ENCODE measurements at regions not wholly inside any gene's neighbourhood (a gene's known extent, or its start where the extent isn't known, plus 50 kb on each side); places are given as distances from the start of the nearest gene placed in this dataset.

DNA sequence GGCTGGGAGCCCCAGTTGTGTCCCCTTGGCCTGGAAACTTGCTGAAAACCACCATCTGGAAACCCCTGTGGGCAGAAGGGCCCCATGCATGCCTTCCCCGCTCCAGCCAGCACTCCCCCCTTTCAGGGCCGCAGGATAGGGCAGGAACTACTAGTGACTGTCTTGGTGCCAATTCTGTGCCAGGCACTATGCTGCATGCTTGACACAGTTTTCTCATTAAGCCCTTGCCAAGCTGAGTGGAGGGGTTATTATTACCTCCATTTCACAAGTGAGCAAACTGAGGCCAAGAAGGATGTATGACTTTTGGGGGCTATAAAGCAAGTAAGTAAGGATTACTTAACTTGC, 73.6 kb upstream of the PJA1 start:
- TF ChIP-seq FOXP2 (optimal IDR thresholded peaks at IDR 0.05; ENCODE audit: borderline replicate concordance, extremely low read depth, extremely low read length, insufficient read depth) (no peak), TAF1 (IDR thresholded peaks at IDR 0.05; ENCODE audit: borderline replicate concordance, insufficient read depth, low read length) (no peak), REST (IDR thresholded peaks at IDR 0.05; ENCODE audit: insufficient read depth in 1 of 2, low read depth in 2 of 2, low read length in 2 of 2) (no peak), SIN3A (IDR thresholded peaks at IDR 0.05; ENCODE audit: borderline replicate concordance, insufficient read depth, low read length) (no peak)

DNA sequence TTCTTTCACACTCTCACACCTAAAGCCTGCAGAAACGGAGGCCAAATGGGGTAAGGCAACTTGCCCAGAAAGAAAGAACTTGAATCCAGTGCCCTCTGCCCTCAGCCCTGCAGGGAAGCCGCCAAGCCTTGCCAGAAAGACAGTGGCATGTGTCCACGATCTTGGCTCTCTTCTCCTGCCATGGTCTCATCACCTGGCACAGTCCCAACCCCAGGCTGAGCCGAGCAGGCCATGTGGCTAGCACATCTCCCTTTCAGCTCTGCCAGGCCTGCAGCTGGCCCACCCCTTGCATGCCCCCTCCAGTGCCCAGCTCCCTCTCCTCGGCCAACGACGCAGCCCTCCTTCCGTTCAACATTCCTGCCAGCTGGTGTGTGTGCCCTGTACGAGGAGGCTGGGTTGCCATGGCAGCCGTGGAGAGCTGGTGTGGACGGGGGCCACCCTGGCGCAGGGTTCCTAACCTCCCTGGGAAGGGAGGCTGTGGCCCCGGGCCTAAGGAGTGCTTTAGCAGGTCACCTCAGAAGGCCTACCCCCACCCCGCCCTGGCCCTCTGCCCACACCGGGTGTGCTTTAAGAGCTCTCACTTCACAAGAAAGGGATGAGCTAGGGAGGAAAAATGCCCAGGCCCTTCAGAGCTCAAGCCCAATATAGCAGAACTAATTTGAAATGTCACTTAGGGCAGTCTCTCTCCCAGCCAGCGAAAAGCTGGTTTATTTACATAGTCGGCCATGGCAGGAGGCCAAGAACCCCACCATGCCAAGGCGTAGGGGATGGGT, 73.0 kb upstream of the PJA1 start:
- TF ChIP-seq POLR2AphosphoS5 (IDR thresholded peaks at IDR 0.05; ENCODE audit: low read depth, low read length) (no peak), REST (IDR thresholded peaks at IDR 0.05; ENCODE audit: insufficient read depth in 1 of 2, low read depth in 2 of 2, low read length in 2 of 2) (no peak), FOXP2 (optimal IDR thresholded peaks at IDR 0.05; ENCODE audit: borderline replicate concordance, extremely low read depth, extremely low read length, insufficient read depth) (no peak), TAF1 (IDR thresholded peaks at IDR 0.05; ENCODE audit: borderline replicate concordance, insufficient read depth, low read length) (no peak), SIN3A (IDR thresholded peaks at IDR 0.05; ENCODE audit: borderline replicate concordance, insufficient read depth, low read length) (no peak)

DNA sequence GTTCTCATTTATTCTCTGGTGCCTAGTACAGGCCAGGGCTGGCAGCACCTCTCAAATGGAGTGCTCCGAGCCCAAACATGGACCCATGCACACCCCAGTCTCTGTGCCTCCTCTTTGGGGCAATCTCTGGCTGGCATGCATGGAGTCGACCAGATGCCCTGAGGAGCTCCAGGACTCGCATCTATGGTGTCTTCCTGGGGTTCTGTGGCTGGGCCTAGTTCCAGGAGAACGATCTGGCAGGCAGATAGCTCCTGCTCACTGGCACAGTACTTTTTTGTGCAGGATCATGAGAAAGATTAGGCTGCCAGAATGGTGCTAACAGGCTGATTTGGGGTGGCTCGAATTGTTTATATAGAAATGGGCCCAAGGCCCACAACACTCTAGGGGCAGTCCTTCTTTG, 72.0 kb upstream of the PJA1 start:
- TF ChIP-seq REST (IDR thresholded peaks at IDR 0.05; ENCODE audit: insufficient read depth in 1 of 2, low read depth in 2 of 2, low read length in 2 of 2): no peak
- TF ChIP-seq TAF1 (IDR thresholded peaks at IDR 0.05; ENCODE audit: borderline replicate concordance, insufficient read depth, low read length): no peak
- TF ChIP-seq FOXP2 (optimal IDR thresholded peaks at IDR 0.05; ENCODE audit: borderline replicate concordance, extremely low read depth, extremely low read length, insufficient read depth): no peak
- no peak for TF ChIP-seq POLR2AphosphoS5 (IDR thresholded peaks at IDR 0.05; ENCODE audit: low read depth, low read length)
- no peak for TF ChIP-seq SIN3A (IDR thresholded peaks at IDR 0.05; ENCODE audit: borderline replicate concordance, insufficient read depth, low read length)

- no peak for TF ChIP-seq SIN3A (IDR thresholded peaks at IDR 0.05; ENCODE audit: borderline replicate concordance, insufficient read depth, low read length)
- TF ChIP-seq POLR2AphosphoS5 (IDR thresholded peaks at IDR 0.05; ENCODE audit: low read depth, low read length): no peak
- TF ChIP-seq TAF1 (IDR thresholded peaks at IDR 0.05; ENCODE audit: borderline replicate concordance, insufficient read depth, low read length): no peak
- TF ChIP-seq FOXP2 (optimal IDR thresholded peaks at IDR 0.05; ENCODE audit: borderline replicate concordance, extremely low read depth, extremely low read length, insufficient read depth): no peak
- TF ChIP-seq REST (IDR thresholded peaks at IDR 0.05; ENCODE audit: insufficient read depth in 1 of 2, low read depth in 2 of 2, low read length in 2 of 2): no peak
These were observed 71.4 kb upstream of the PJA1 start for GRCh38 chrX:69236641-69237040.

All from PFSK-1 (cell line).